ENCODE measurements at regions not wholly inside any gene's neighbourhood (a gene's known extent, or its start where the extent isn't known, plus 50 kb on each side); places are given as distances from the start of the nearest gene placed in this dataset.

- TF ChIP-seq EZH2 (IDR thresholded peaks at IDR 0.05; ENCODE audit: insufficient read depth, poor library complexity, severe bottlenecking) (no peak), EZH2phosphoT487 (IDR thresholded peaks at IDR 0.05; ENCODE audit: insufficient read depth, low read depth) (no peak)
These were observed 434.2 kb upstream of the RGMB start for GRCh38 chr5:98339141-98339848.

All from GM23248 (cell line).